Epithelial cell of esophagus (primary cell): ENCODE measurements at regions not wholly inside any gene's neighbourhood (a gene's known extent, or its start where the extent isn't known, plus 50 kb on each side); places are given as distances from the start of the nearest gene placed in this dataset.

Source experiments
- DNase-seq: peaks from one replicate; pipeline ENCODE4 v3.0.0; 2010; ENCODE audit warnings: low read depth
- H3K4me3 ChIP-seq: 2 replicates; pipeline ENCODE4 v1.5.1; 2011; ENCODE audit warnings: mild to moderate bottlenecking, low read length, control low read depth
- CTCF ChIP-seq: IDR thresholded peaks from 2 replicates; pipeline ENCODE4 v1.5.1; 2011; ENCODE audit warnings: low read depth, mild to moderate bottlenecking, low read length, control low read depth, inconsistent platforms; ENCODE audit not compliant: insufficient read depth; ENCODE audit errors: missing control alignments

- H3K4me3 ChIP-seq = no peak overlapping the region
- TF ChIP-seq CTCF = no peak
- DNase-seq = peak; percentile 40
These were observed 55.6 kb upstream of the ABCD3 start for GRCh38 chr1:94362466-94363058.

GRCh38 chr1:94358630-94359599 is 59.3 kb upstream of the ABCD3 start:
- TF ChIP-seq CTCF = no peak
- no peak overlapping the region for H3K4me3 ChIP-seq
- no peak for DNase-seq

GRCh38 chr1:94357661-94358060 is 60.5 kb upstream of the ABCD3 start:
- no peak overlapping the region for H3K4me3 ChIP-seq
- no peak for DNase-seq
- no peak for TF ChIP-seq CTCF

GRCh38 chr1:94355485-94355980 is 62.7 kb upstream of the ABCD3 start:
- no peak for TF ChIP-seq CTCF
- no peak overlapping the region for H3K4me3 ChIP-seq
- DNase-seq = no peak

- no peak overlapping the region for H3K4me3 ChIP-seq
- no peak for TF ChIP-seq CTCF
- DNase-seq = no peak
These were observed 66.7 kb upstream of the ABCD3 start for GRCh38 chr1:94351481-94351880.

GRCh38 chr1:94350350-94350924 is 67.8 kb upstream of the ABCD3 start:
- H3K4me3 ChIP-seq = no peak overlapping the region
- no peak for TF ChIP-seq CTCF
- DNase-seq = no peak
